Smooth muscle cell (in vitro differentiated cells): ENCODE measurements at regions not wholly inside any gene's neighbourhood (a gene's known extent, or its start where the extent isn't known, plus 50 kb on each side); places are given as distances from the start of the nearest gene placed in this dataset.
"Not testable (repeated sequence)": the region's sequence is repeated elsewhere in the genome, so short reads cannot be mapped to it uniquely, and the experiment has no call there.

ENCODE experiments used
- DNase-seq: peaks from one replicate; lab custom pipeline; 2025; ENCODE audit not compliant: unreplicated experiment; lab: John Stamatoyannopoulos, UW
- H2AFZ ChIP-seq: fragments of 200-600 bp; sonication (generic); 2 replicates; pipeline ENCODE4 v1.6.0; 2016; ENCODE audit warnings: antibody characterized with exemption, low read depth, mild to moderate bottlenecking
- H3F3A ChIP-seq: fragments of 200-600 bp; sonication (generic); 2 replicates; pipeline ENCODE4 v1.6.0; 2017; ENCODE audit warnings: antibody characterized with exemption, low read depth
- H3K27ac ChIP-seq: fragments of 200-600 bp; sonication (generic); 2 replicates; pipeline ENCODE4 v1.5.1; 2016; ENCODE audit warnings: low read depth, mild to moderate bottlenecking
- H3K27me3 ChIP-seq: fragments of 200-600 bp; sonication (generic); 2 replicates; pipeline ENCODE4 v1.6.1; 2016; ENCODE audit warnings: low read depth, mild to moderate bottlenecking
- H3K36me3 ChIP-seq: fragments of 200-600 bp; sonication (generic); 2 replicates; pipeline ENCODE4 v1.5.1; 2016; ENCODE audit warnings: low read depth
- H3K4me1 ChIP-seq: fragments of 200-600 bp; sonication (generic); 2 replicates; pipeline ENCODE4 v1.5.1; 2016; ENCODE audit warnings: low read depth
- H3K4me2 ChIP-seq: fragments of 200-600 bp; sonication (generic); 2 replicates; pipeline ENCODE4 v1.6.0; 2016; ENCODE audit warnings: mild to moderate bottlenecking
- H3K4me3 ChIP-seq: fragments of 200-600 bp; sonication (generic); 2 replicates; pipeline ENCODE4 v1.5.1; 2016; ENCODE audit warnings: mild to moderate bottlenecking
- H3K79me2 ChIP-seq: fragments of 200-600 bp; sonication (generic); 2 replicates; pipeline ENCODE4 v1.6.0; 2016; ENCODE audit warnings: low read depth, mild to moderate bottlenecking
- H3K9ac ChIP-seq: fragments of 200-600 bp; sonication (generic); 2 replicates; pipeline ENCODE4 v1.6.0; 2016; ENCODE audit warnings: low read depth
- H3K9me3 ChIP-seq: fragments of 200-600 bp; sonication (generic); replicated peaks from 2 replicates; pipeline ENCODE4 v1.5.1; 2016; ENCODE audit warnings: low read depth
- H4K20me1 ChIP-seq: fragments of 200-600 bp; sonication (generic); 2 replicates; pipeline ENCODE4 v1.6.0; 2016; ENCODE audit warnings: low read depth
- WGBS: methylation state at CpG from one replicate; pipeline ENCODE4 v1.1.7; 2016; ENCODE audit warnings: low lambda C conversion rate; 5-methylcytosine and 5-hydroxymethylcytosine counted together
- TF ChIP-seq, protein P1 (sequence below): fragments of 200-600 bp; sonication (generic); IDR thresholded peaks from 2 replicates; pipeline ENCODE4 v1.5.1; 2017; ENCODE audit warnings: borderline replicate concordance, mild to moderate bottlenecking, antibody characterized with exemption; ENCODE audit not compliant: insufficient read depth, poor library complexity, severe bottlenecking

DNA sequence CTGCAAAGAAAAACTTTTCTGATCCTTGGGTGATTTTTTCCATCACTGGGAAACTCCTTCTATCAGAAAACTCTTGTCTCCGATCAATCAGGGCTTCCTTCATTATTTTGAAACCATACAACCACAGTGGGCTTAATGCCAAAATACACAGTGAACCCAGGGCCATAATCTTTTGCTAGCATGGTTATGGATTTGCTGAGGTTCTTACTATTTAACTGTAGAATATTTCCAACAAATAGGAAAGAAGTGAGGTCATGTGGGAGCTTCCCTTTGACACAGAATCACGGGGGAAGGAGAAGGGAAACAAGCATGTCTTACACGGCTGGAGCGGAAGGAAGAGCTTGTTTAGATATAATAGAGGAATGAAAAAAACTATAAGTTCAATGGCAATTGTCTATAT is 1241.7 kb downstream of the REEP3 start:
- H3K4me2 ChIP-seq, result no peak overlapping the region
- no peak overlapping the region for H2AFZ ChIP-seq
- H3K4me3 ChIP-seq, result no peak overlapping the region
- no peaks in the 10 kb centered on the region for H3K79me2 ChIP-seq
- H3K27me3 ChIP-seq, result no peaks in the 10 kb centered on the region
- TF ChIP-seq, protein P1, sequence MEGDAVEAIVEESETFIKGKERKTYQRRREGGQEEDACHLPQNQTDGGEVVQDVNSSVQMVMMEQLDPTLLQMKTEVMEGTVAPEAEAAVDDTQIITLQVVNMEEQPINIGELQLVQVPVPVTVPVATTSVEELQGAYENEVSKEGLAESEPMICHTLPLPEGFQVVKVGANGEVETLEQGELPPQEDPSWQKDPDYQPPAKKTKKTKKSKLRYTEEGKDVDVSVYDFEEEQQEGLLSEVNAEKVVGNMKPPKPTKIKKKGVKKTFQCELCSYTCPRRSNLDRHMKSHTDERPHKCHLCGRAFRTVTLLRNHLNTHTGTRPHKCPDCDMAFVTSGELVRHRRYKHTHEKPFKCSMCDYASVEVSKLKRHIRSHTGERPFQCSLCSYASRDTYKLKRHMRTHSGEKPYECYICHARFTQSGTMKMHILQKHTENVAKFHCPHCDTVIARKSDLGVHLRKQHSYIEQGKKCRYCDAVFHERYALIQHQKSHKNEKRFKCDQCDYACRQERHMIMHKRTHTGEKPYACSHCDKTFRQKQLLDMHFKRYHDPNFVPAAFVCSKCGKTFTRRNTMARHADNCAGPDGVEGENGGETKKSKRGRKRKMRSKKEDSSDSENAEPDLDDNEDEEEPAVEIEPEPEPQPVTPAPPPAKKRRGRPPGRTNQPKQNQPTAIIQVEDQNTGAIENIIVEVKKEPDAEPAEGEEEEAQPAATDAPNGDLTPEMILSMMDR, result no peak
- no peaks in the 10 kb centered on the region for H3K4me1 ChIP-seq
- no peak for DNase-seq
- 90% methylated on average over 4 of the region's 4 CpGs for whole genome bisulfite sequencing
- no peak overlapping the region for H3K9ac ChIP-seq
- no peaks in the 10 kb centered on the region for H3K36me3 ChIP-seq
- H3K9me3 ChIP-seq, result no peaks in the 10 kb centered on the region
- H3F3A ChIP-seq, result no peaks in the 10 kb centered on the region
- H4K20me1 ChIP-seq, result no peaks in the 10 kb centered on the region
- H3K27ac ChIP-seq, result no peak overlapping the region

DNA sequence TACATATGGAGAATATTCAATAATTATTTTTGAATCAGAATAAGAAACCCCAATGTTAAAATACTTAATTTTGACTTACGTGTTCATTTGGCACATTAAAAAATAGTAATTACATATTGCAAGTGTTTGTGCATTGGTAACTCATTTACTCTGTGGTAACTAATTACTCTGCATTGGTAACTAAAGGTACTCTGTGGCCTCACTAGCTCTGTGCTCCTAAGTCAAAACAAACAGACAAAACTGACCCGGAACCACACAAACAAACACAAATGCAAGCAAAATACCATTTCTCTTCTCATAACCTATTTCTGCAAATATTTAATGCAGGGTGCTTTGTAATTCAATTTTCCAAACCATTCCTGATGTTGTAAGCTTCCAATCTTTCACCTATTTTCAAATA is 1244.3 kb downstream of the REEP3 start:
- H3K27ac ChIP-seq, result no peak overlapping the region
- no peaks in the 10 kb centered on the region for H3K36me3 ChIP-seq
- no peaks in the 10 kb centered on the region for H3K4me1 ChIP-seq
- H3K4me2 ChIP-seq, result no peak overlapping the region
- no peaks in the 10 kb centered on the region for H3K27me3 ChIP-seq
- H4K20me1 ChIP-seq, result no peaks in the 10 kb centered on the region
- DNase-seq, result no peak
- no peak overlapping the region for H2AFZ ChIP-seq
- H3K4me3 ChIP-seq, result no peak overlapping the region
- no peaks in the 10 kb centered on the region for H3F3A ChIP-seq
- WGBS, result 98% methylated on average over 2 of the region's 2 CpGs
- H3K9ac ChIP-seq, result no peak overlapping the region
- TF ChIP-seq, protein P1, result no peak
- H3K9me3 ChIP-seq, result no peaks in the 10 kb centered on the region
- H3K79me2 ChIP-seq, result no peaks in the 10 kb centered on the region

DNA sequence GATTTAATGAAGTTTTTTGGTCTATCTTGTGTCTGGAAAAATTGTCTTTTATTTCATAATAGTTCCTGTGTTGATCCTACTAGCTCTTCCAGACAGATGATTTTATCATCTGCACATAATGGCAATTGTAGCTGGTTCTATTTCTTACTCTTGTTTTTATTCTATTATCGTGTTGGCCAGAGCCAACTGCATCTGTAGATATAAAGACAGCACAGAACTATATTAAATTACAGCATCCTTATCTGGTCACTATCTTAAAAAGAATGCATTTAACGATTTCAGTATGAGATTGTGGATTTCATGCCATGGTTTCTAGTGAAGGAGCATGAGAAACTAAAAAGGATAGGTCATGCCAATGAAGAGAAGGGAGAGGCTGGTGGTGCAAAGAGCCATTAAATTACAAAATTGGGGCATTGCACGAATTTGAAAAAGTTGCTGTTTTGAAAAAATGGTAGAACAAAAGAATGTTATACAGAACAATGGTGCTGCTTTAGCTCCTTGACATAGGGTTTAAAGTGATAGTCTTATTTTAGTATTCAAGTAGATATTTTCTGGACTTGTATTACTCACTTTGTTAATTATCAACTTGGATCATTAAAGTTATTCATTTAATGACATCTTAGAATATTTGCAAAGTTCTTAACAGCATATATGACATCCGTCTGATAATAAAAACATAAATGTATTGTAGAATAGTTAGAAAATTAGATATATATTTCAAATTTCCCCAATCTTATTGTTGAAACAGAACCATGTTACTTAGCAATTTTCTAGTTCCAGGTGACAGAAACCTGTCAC is 1250.3 kb downstream of the REEP3 start:
- no peak for DNase-seq
- Histone ChIP-seq H3K4me1 (no peaks in the 10 kb centered on the region), H3K27me3 (no peaks in the 10 kb centered on the region), H4K20me1 (no peaks in the 10 kb centered on the region), H3K9ac (no peak overlapping the region), H3F3A (no peaks in the 10 kb centered on the region), H3K36me3 (no peaks in the 10 kb centered on the region), H3K9me3 (no peaks in the 10 kb centered on the region), H2AFZ (no peak overlapping the region), H3K4me3 (no peak overlapping the region), H3K79me2 (no peaks in the 10 kb centered on the region), H3K27ac (no peak overlapping the region), H3K4me2 (no peak overlapping the region)
- 92% methylated on average over 4 of the region's 4 CpGs for WGBS
- TF ChIP-seq, protein P1, result no peak

DNA sequence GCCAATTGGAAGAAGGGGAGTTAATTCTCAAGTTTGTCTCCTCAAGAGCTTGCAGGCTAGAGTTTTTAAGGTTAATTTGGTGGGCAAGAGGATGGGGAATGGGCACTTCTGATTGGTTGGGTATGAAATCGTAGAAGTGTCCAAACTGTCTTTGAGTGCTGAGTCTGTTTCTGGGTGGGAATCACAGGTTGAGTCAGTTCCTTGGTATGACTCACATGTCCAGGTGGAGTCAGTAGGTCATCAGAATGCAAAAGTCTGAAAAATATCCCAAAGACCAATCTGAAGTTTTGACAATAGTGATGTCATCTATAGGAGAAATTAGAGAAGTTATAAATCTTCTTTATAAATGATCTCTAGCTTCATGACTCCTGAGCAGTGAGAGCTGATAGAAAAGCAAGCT is 1252.2 kb downstream of the REEP3 start:
- Histone ChIP-seq H3K27me3 (no peaks in the 10 kb centered on the region), H3K4me3 (no peak overlapping the region), H3K4me2 (no peak overlapping the region), H2AFZ (no peak overlapping the region), H3K9ac (no peak overlapping the region), H3F3A (no peaks in the 10 kb centered on the region), H3K79me2 (no peaks in the 10 kb centered on the region), H3K36me3 (no peaks in the 10 kb centered on the region), H4K20me1 (no peaks in the 10 kb centered on the region), H3K4me1 (no peaks in the 10 kb centered on the region), H3K9me3 (no peaks in the 10 kb centered on the region), H3K27ac (no peak overlapping the region)
- no peak for DNase-seq
- WGBS, result 88% methylated on average over 1 of the region's 1 CpG
- TF ChIP-seq, protein P1, result no peak

DNA sequence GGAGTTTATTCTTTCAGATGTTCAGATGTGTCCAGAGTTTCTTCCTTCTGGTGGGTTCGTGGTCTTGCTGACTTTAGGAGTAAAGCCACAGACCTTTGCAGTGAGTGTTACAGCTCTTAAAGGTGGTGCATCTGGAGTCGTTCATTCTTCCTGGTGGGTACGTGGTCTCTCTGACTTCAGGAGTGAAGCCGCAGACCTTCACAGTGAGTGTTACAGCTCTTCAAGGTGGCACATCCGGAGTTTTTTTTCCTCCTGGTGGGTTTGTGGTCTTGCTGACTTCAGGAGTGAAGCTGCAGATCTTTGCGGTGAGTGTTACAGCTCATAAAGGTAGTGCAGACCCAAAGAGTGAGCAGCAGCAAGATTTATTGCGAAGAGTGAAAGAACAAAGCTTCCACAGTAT is 1263.2 kb downstream of the REEP3 start:
- H3K27ac ChIP-seq, H3K79me2 ChIP-seq, H3K9me3 ChIP-seq, H3K4me2 ChIP-seq, H3F3A ChIP-seq, H3K4me3 ChIP-seq, H3K36me3 ChIP-seq, H2AFZ ChIP-seq, H4K20me1 ChIP-seq, DNase-seq, H3K9ac ChIP-seq, H3K4me1 ChIP-seq, H3K27me3 ChIP-seq: not testable (repeated sequence)
- WGBS, result 96% methylated on average over 6 of the region's 7 CpGs
